ENCODE measurements at regions not wholly inside any gene's neighbourhood (a gene's known extent, or its start where the extent isn't known, plus 50 kb on each side); places are given as distances from the start of the nearest gene placed in this dataset.

DNA sequence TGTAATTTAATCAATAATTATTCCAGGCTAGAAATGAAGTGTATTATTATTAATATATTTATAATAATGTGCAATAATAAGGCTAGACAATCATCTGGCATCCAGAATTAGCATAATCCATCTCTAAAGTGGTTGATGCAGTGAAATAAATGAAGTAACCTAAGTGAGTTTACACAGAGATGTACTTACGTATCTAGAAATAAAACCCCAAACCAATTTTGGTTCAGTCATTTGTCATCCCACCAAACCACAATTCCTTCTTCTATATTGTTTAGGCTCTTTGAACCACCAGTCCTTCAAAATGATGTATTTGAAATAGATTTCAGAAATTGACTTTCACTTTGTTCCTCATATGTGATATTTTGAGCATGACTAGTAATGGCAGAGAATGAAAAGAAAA lies 247.6 kb upstream of the MIR17HG start:
- no peak for DNase-seq

DNA sequence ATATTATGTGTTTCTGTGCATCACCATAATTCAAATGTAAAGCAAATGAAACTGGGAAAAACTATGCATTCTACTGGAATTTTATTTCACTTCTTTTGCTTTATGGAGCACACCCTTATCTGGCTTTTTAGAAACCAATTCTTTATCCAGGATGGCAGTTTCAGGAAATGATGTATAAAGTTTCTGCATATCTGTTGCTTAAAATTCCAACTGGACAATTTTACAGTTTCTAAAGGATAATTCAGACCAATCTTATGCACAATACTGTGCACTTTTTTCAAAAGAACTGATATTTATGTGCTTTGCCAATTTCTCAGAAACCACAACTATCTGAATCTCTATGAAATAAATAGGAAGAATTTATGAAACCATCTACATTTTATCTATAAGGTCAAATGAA lies 246.5 kb upstream of the MIR17HG start:
- DNase-seq = no peak

GRCh38 chr13:91101381-91101780 lies 246.1 kb upstream of the MIR17HG start:
- DNase-seq = no peak

DNA sequence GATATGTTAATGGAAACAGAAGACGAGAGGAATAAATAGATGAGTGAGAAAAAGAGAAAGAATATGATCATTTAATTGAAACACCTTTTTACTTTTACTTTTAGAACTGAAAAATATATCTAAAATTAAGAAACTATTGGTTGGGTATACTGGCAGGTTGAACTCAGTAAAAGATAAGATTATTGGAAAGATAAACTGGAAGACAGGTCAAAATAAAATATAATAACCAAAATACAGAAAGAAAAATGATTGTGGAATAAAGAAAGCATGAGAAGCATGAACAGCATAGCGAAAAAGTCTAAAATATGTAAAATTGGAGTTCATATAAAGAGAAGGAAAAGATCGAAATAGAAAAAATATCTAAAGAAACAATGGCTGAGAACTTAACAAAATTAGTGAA lies 242.2 kb upstream of the MIR17HG start:
- DNase-seq = no peak

- no peak for DNase-seq
Observed at GRCh38 chr13:91106565-91106964, 240.9 kb upstream of the MIR17HG start.

DNA sequence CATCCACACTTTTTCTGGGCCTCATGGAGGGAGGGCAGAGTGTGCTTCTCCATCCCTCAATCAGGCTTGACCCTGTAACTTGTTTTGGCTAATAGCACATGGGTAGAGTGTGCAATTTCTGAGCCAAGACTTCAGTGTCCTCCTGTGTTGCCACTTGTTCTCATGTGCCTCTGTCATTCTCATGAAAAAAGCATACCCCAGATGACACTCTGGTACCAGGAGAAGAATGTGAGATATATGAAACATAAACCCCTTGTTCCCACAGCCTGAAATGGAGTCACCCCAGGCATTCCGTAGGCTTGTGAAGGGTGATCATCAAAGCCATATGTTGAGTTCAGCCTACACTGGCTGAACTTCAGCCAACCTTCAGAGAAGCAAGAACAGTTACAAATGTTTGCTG lies 239.2 kb upstream of the MIR17HG start:
- DNase-seq = no peak

GRCh38 chr13:91111476-91112200 lies 235.8 kb upstream of the MIR17HG start:
- no peak for DNase-seq

GRCh38 chr13:91112201-91112923 lies 235.1 kb upstream of the MIR17HG start:
- no peak for DNase-seq

- no peak for DNase-seq
Observed at GRCh38 chr13:91112924-91113277, 234.6 kb upstream of the MIR17HG start.

DNA sequence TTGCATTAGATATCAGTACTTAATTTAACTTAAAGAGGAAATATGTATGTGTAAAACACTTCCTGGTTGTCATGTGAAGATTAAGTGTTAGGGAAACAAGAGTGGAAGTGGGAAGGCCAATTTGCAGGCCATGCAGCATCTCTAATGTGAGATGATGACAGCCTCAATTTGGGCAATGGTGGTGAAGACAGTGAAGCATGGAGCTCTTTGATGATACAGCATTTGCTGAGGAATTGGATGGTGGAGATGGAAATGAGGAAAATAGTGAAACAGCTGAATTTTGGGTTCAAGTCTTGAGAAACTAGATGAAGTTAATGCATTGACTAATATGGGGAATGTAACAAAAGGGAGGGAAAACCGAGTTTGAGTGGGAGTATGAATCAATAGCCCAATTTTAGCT lies 231.7 kb upstream of the MIR17HG start:
- DNase-seq = no peak

DNA sequence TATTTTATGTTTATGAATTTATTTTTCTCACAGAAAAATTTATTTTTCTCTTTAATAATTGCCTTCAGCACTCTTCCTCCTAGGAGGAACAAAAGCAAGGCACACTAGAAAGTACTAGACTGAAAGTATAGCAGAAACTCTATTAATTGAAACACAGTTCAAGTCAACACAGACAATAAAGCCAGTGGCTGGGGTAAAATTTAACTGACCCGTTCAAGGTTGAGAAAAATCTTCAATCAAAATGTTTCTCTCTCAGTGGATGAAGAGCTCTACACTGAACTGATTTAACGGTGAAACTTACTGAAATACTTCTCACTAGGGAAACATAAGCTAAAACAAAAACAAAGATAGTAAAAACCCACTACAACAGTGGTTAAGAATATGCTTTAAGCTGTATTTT lies 230.1 kb upstream of the MIR17HG start:
- DNase-seq = no peak

- DNase-seq = no peak
Observed at GRCh38 chr13:91119643-91120042, 227.8 kb upstream of the MIR17HG start.

DNA sequence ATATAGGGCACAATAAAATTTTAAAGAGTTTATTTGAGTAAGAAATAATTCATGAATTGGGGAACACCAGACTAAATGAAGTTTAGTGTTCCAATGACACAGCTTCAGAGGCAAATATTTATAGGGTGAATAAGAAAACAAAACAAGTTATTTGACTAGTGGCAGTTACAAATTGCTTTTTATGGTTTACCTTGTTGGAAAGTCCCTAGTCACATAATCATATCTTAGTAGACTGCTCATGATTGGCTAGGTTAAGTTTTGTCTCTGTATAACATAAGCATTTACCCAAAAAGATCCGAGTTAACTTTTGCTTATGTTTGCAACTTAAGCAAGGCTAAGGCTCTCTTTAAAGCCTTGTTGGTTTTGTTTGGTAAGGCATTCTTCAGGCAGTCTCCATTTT lies 224.7 kb upstream of the MIR17HG start:
- DNase-seq = no peak

- DNase-seq = no peak
Observed at GRCh38 chr13:91123456-91124127, 223.9 kb upstream of the MIR17HG start.

- no peak for DNase-seq
Observed at GRCh38 chr13:91126806-91127205, 220.7 kb upstream of the MIR17HG start.

DNA sequence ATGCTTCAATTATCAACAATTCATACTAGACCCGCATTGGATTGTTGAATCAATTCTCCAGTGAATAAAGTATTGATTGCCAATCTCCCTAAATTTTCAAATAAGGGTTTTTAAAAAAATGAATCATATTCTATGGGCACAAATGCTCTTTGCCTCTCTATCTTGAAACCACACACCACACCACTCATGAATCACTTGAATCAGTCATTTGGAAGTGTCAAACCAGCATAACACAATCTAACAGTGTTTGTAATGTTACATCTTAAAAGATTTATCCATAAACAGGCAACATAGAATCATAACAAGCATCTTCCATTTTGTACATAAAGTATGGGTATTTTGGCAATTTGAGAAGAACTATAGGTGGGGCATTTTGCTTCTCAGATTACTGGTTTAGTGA lies 219.5 kb upstream of the MIR17HG start:
- no peak for DNase-seq

DNA sequence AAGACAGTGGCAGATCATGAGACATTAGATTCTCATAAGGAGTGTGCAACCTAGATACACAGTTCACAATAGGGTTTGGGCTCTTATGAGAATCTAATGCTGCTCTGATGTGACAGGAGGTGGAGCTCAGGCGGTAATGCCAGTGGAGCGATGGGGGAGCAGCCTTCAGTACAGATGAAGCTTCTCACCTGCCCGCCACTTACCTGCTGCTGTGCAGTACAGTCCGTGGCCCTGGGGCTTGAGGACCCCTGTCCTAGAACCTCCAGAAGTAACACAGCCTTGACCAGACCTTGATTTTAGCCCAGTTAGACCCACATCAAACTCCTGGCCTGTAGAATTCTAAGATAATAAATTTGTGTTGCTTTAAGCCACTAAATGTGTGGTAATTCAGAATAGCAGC lies 215.1 kb upstream of the MIR17HG start:
- no peak for DNase-seq

DNA sequence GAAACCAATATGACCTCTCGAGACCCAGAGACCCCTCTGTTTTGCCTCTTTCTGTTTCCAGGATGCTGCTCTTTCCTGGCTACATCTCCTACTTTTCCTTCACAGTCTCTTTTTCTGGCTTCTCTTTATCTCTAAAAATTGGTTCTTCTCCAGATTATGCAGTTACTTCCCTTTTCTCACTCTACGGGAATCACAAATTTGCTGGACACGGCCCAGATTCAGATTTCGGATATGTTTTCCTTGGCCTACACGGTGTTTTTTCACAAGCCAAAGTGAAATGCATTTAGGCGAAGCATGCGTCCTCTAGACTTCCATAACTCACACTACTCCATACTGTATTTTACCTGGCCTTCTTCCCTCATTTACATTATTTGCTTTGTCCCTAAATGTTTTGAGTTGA lies 214.7 kb upstream of the MIR17HG start:
- DNase-seq = no peak

- peak; percentile 9 to 53 for DNase-seq
Observed at GRCh38 chr13:91133941-91134802, 213.3 kb upstream of the MIR17HG start.

GRCh38 chr13:91134803-91135184 lies 212.7 kb upstream of the MIR17HG start:
- DNase-seq = no peak

- no peak for DNase-seq
Observed at GRCh38 chr13:91135376-91135775, 212.1 kb upstream of the MIR17HG start.

DNA sequence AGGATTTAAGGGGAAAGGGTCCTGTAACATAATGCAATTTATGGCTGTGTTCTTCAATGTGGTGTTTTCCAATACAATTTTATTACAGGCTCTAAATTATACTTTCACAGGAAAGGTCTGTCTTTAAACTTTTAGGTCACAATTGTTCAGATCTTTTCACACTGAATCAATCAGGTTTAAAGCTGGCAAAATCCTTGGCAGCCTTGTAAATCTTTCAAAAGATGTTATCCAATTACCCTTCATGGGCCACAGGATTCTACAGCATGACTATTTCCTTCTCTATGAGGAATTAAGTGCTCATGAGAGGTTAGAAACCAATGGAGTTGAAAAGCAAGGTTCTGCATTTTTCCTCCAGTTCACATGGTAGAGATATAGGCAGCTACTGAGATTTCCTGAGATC lies 211.5 kb upstream of the MIR17HG start:
- no peak for DNase-seq

- DNase-seq = no peak
Observed at GRCh38 chr13:91136806-91137205, 210.7 kb upstream of the MIR17HG start.

Measured in SW 1271 (cell line).